PFSK-1 (cell line): ENCODE measurements at regions not wholly inside any gene's neighbourhood (a gene's known extent, or its start where the extent isn't known, plus 50 kb on each side); places are given as distances from the start of the nearest gene placed in this dataset.

Source experiments
- FOXP2 ChIP-seq: optimal IDR thresholded peaks from 2 replicates; pipeline ENCODE3; 2011; ENCODE audit warnings: borderline replicate concordance, control low read depth, inconsistent platforms; ENCODE audit not compliant: insufficient read depth; ENCODE audit errors: extremely low read length, extremely low read depth
- POLR2AphosphoS5 ChIP-seq: IDR thresholded peaks from 2 replicates; pipeline ENCODE4 v1.6.1; 2012; ENCODE audit warnings: low read depth, mild to moderate bottlenecking, control low read depth, low read length, moderate library complexity
- REST ChIP-seq, 2 experiments: IDR thresholded peaks; 2 replicates each; pipeline versions ENCODE4 v1.6.1 to v1.8.0; 2011 to 2012; ENCODE audit warnings: low read depth in 2 of 2, low read length in 2 of 2, control low read depth in 1 of 2, inconsistent platforms in 1 of 2, mild to moderate bottlenecking in 1 of 2, moderate library complexity in 1 of 2; ENCODE audit not compliant: insufficient read depth in 1 of 2
- SIN3A ChIP-seq: IDR thresholded peaks from 2 replicates; pipeline ENCODE4 v1.6.1; 2012; ENCODE audit warnings: mild to moderate bottlenecking, low read length, moderate library complexity, borderline replicate concordance; ENCODE audit not compliant: insufficient read depth
- TAF1 ChIP-seq: IDR thresholded peaks from 2 replicates; pipeline ENCODE4 v1.6.1; 2012; ENCODE audit warnings: low read length, control low read depth, borderline replicate concordance; ENCODE audit not compliant: insufficient read depth

- no peak for TF ChIP-seq TAF1
- no peak for TF ChIP-seq POLR2AphosphoS5
- no peak for TF ChIP-seq FOXP2
- TF ChIP-seq REST (IDR thresholded peaks at IDR 0.05; ENCODE audit: insufficient read depth in 1 of 2, low read depth in 2 of 2, low read length in 2 of 2), result no peak
- TF ChIP-seq SIN3A, result no peak
Measured at GRCh38 chr10:29836396-29836795, 201.6 kb upstream of the SVIL start.
